HG03039 (cell line): ENCODE measurements at regions not wholly inside any gene's neighbourhood (a gene's known extent, or its start where the extent isn't known, plus 50 kb on each side); places are given as distances from the start of the nearest gene placed in this dataset.
"Not testable (repeated sequence)": the region's sequence is repeated elsewhere in the genome, so short reads cannot be mapped to it uniquely, and the experiment has no call there.

ENCODE experiments used
- ATAC-seq: cut with Tn5 transposase; IDR thresholded peaks from one replicate; pipeline ENCODE4 v1.9.1; 2021; ENCODE audit warnings: mild to moderate bottlenecking, moderate library complexity; ENCODE audit not compliant: unreplicated experiment

GRCh38 chr3:125790312-125790711 is 178.7 kb upstream of the ROPN1B start:
- not testable (repeated sequence) for ATAC-seq

- ATAC-seq: not testable (repeated sequence)
Observed at GRCh38 chr3:125791021-125791420, 178.0 kb upstream of the ROPN1B start.

GRCh38 chr3:125810010-125810409 is 159.0 kb upstream of the ROPN1B start:
- ATAC-seq: not testable (repeated sequence)

GRCh38 chr3:125822175-125822574 is 146.8 kb upstream of the ROPN1B start:
- ATAC-seq: not testable (repeated sequence)

- ATAC-seq: not testable (repeated sequence)
Observed at GRCh38 chr3:125831005-125831750, 137.8 kb upstream of the ROPN1B start.

GRCh38 chr3:125835562-125835961 is 133.4 kb upstream of the ROPN1B start:
- ATAC-seq: not testable (repeated sequence)

- not testable (repeated sequence) for ATAC-seq
Observed at GRCh38 chr3:125836011-125836551, 132.9 kb upstream of the ROPN1B start.

GRCh38 chr3:125836786-125837185 is 132.2 kb upstream of the ROPN1B start:
- not testable (repeated sequence) for ATAC-seq

GRCh38 chr3:125838857-125839256 is 130.1 kb upstream of the ROPN1B start:
- not testable (repeated sequence) for ATAC-seq

- not testable (repeated sequence) for ATAC-seq
Observed at GRCh38 chr3:125840465-125840864, 128.5 kb upstream of the ROPN1B start.

- ATAC-seq: not testable (repeated sequence)
Observed at GRCh38 chr3:125847966-125848365, 121.0 kb upstream of the ROPN1B start.

- not testable (repeated sequence) for ATAC-seq
Observed at GRCh38 chr3:125855006-125855405, 114.0 kb upstream of the ROPN1B start.

- not testable (repeated sequence) for ATAC-seq
Observed at GRCh38 chr3:125860547-125860946, 108.4 kb upstream of the ROPN1B start.

- not testable (repeated sequence) for ATAC-seq
Observed at GRCh38 chr3:125862841-125863254, 106.1 kb upstream of the ROPN1B start.

- not testable (repeated sequence) for ATAC-seq
Observed at GRCh38 chr3:125864532-125864931, 104.4 kb upstream of the ROPN1B start.

GRCh38 chr3:125886006-125886405 is 83.0 kb upstream of the ROPN1B start:
- not testable (repeated sequence) for ATAC-seq

GRCh38 chr3:125899181-125899580 is 69.8 kb upstream of the ROPN1B start:
- not testable (repeated sequence) for ATAC-seq

- ATAC-seq: not testable (repeated sequence)
Observed at GRCh38 chr3:125901473-125901872, 67.5 kb upstream of the ROPN1B start.

GRCh38 chr3:125903780-125904455 is 65.1 kb upstream of the ROPN1B start:
- ATAC-seq: not testable (repeated sequence)

- not testable (repeated sequence) for ATAC-seq
Observed at GRCh38 chr3:125907279-125907678, 61.7 kb upstream of the ROPN1B start.

GRCh38 chr3:125910851-125911250 is 58.1 kb upstream of the ROPN1B start:
- ATAC-seq: not testable (repeated sequence)
